Left colon (tissue), 2 donors: ENCODE measurements at regions not wholly inside any gene's neighbourhood (a gene's known extent, or its start where the extent isn't known, plus 50 kb on each side); places are given as distances from the start of the nearest gene placed in this dataset.
"Not testable (repeated sequence)": the region's sequence is repeated elsewhere in the genome, so short reads cannot be mapped to it uniquely, and the experiment has no call there.

Experiments
- ATAC-seq: fragments of 200-7000 bp; cut with Tn5 transposase; one replicate; pipeline ENCODE4 v1.9.1; 2020; ENCODE audit warnings: mild to moderate bottlenecking, moderate library complexity
- DNase-seq, 2 donors: peaks; one replicate each; pipeline ENCODE4 v3.0.0-alpha.2; 2020
- intact Hi-C, 2 donors: fragments of 100-400 bp; cut with DNase I in 1 of 2; cut with micrococcal nuclease in 1 of 2; formaldehyde crosslinking; loops; one replicate each; pipeline versions ENCODE4 v1.11.2 to v1.14.0; 2022; cut with DNase I, micrococcal nuclease
- donor health status: DM: no; HTN: no; CAD: no.
- donor health status: DM: yes; HTN: yes; CAD: no.

DNA sequence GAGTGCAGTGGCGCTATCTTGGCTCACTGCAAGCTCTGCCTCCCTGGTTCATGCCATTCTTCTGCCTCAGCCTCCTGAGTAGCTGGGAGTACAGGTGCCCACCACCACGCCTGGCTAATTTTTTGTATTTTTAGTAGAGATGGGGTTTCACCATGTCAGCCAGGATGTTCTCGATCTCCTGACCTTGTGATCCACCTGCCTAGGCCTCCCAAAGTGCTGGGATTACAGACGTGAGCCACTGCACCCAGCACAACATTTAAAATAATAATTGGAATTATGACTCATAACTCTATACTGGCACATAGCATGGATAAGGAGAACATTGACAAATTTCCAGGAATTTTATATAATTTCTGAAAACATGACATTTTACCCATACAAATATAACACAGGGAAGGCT is 54.2 kb downstream of the DBET start:
- ATAC-seq, intact Hi-C loops: not testable (repeated sequence)

GRCh38 chr4:190119474-190119873 is 54.1 kb upstream of the DUX4 start:
- DNase-seq, ATAC-seq, intact Hi-C loops: not testable (repeated sequence)

More for the DNA sequence above, 54.2 kb downstream of the DBET start:
- not testable (repeated sequence) for DNase-seq

- peak; percentile 28 for ATAC-seq
- DNase-seq, intact Hi-C loops: not testable (repeated sequence)
Measured at GRCh38 chr4:190120111-190120514, 53.5 kb upstream of the DUX4 start.

DNA sequence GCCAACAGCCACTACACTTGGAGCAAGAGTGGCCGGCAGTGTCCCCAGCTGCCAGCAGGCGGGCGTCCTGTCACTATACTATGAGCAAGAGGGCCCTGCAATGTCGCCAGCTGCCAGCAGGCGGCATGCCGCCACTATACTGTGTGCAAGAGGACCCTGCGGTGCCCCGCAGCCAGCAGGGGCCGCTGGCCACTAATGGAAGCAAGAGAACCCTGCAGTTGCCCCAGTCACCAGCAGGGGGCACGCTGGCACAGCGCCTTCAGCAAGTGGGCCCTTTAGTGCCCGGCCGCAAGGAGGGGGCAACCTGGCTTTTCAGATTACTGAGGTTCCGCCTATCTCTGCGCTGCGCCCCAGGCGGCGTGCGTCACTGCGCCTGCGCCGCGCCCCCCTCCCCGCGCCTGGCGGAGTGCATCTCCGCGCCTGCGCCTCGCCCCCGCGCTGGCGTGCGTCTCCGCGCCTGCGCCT is 53.0 kb upstream of the DUX4 start:
- intact Hi-C loops, result not testable (repeated sequence)

GRCh38 chr4:190121076-190121671 is 52.4 kb upstream of the DUX4 start:
- intact Hi-C loops, DNase-seq: not testable (repeated sequence)
- peak; percentile 25 for ATAC-seq

More for the DNA sequence above, 53.0 kb upstream of the DUX4 start:
- ATAC-seq (peak; percentile 40), DNase-seq (peak in 1 of 2 donors; percentile 42)

DNA sequence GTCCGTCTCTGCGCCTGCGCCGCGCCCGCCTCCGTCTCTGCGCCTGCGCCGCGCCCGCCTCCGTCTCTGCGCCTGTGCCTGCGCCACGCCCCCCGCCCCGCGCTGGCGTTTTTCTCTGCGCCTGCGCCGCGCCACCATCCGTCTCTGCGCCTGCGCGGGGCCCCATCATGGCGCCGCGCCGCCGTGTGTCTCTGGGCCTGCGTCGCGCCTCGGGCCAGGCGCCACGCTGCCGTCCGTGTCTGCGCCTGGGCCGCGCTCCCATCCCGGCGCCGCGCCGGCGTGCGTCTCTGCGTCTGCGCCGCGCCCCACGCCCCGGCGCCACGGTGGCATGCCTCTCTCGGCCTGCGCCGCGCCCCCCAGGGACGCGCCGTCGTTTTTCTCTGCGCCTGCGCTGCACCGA is 51.8 kb upstream of the DUX4 start:
- peak; percentile 53 for ATAC-seq
- intact Hi-C loops, result no loop called here
- peak in 1 of 2 donors; percentile 11 for DNase-seq

DNA sequence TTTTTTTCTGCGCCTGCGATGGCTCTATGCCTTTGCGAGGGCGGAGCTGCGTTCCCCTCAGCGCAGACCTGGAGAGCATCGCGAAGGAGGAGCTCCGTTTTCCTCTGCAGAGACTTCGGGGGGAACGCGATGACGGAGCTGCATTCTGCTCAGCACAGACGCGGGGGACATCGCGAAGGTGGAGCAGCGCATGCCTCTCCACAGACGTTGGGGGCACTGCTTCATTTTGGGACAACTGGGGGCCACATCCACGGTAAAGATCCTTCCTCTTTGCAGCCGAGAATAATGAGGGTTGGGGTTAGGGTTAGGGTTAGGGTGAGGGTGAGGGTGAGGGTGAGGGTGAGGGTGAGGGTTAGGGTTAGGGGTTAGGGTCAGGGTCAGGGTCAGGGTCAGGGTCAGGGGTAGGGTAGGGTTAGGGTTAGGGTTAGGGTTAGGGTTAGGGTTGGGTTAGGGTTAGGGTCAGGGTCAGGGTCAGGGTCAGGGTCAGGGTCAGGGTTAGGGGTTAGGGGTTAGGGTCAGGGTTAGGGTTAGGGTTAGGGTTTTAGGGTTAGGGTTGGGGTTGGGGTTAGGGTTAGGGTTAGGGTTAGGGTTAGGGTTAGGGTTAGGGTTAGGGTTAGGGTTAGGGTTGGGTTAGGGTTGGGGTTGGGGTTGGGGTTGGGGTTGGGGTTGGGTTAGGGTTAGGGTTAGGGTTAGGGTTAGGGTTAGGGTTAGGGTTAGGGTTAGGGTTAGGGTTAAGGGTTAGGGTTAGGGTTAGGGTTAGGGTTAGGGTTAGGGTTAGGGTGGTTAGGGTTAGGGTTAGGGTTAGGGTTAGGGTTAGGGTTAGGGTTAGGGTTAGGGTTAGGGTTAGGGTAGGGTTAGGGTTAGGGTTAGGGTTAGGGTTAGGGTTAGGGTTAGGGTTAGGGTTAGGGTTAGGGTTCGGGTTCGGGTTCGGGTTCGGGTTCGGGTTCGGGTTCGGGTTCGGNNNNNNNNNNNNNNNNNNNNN is 51.1 kb upstream of the DUX4 start:
- ATAC-seq (peak; percentile 58), DNase-seq (peak in 1 of 2 donors; percentile 40)
- intact Hi-C loops, result not testable (repeated sequence)
